ENCODE measurements at regions not wholly inside any gene's neighbourhood (a gene's known extent, or its start where the extent isn't known, plus 50 kb on each side); places are given as distances from the start of the nearest gene placed in this dataset.
A peak's percentile ranks its signal among the peaks of the same experiment; 100 is the strongest.
"Not testable (repeated sequence)": the region's sequence is repeated elsewhere in the genome, so short reads cannot be mapped to it uniquely, and the experiment has no call there.

DNA sequence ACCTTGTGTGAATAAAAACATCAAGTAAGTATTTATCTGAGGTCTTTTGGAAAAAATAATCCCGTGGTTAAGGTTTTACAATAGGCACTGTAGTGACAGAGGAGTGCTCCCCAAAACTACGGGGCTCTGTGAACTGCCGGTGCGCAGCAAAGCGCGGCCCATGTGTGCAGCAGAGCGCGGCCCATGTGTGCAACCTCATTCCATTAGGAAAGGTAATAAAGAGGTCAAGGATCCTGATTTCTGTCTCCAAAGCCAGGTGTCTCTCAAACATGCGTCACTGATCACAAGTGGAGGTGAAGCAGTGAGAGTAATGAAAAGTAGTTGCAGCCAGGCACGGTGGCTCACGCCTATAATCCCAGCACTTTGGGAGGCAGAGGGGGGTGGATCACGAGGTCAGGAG is 58.7 kb downstream of the MRPL57 start:
- Histone ChIP-seq H3K27me3 (ENCODE audit: control insufficient read depth in 3 of 3, insufficient read depth in 3 of 3, low read length in 3 of 3) (peaks cover 0 to 2% (median 2%) of the 10 kb centered on the region in 3 donors), H3K4me1 (ENCODE audit: control insufficient read depth in 3 of 3, insufficient read depth in 2 of 3, low read depth in 1 of 3, low read length in 2 of 3) (no peaks in the 10 kb centered on the region), H3K4me3 (ENCODE audit: low read depth in 1 of 3, low read length in 3 of 3) (no peak overlapping the region), H3K36me3 (ENCODE audit: control insufficient read depth in 3 of 3, insufficient read depth in 2 of 3, low read depth in 1 of 3, low read length in 3 of 3) (no peaks in the 10 kb centered on the region), H3K27ac (ENCODE audit: low read depth in 1 of 3, low read length in 2 of 3) (no peak overlapping the region), H3K9me3 (ENCODE audit: control insufficient read depth in 2 of 2, insufficient read depth in 1 of 2, low read depth in 1 of 2, low read length in 1 of 2) (no peaks in the 10 kb centered on the region)
- 73 to 89% (median 77%) methylated on average over 12 of the region's 12 CpGs for WGBS, 3 donors
- FAIRE-seq: no peak
- no peak for DNase-seq

DNA sequence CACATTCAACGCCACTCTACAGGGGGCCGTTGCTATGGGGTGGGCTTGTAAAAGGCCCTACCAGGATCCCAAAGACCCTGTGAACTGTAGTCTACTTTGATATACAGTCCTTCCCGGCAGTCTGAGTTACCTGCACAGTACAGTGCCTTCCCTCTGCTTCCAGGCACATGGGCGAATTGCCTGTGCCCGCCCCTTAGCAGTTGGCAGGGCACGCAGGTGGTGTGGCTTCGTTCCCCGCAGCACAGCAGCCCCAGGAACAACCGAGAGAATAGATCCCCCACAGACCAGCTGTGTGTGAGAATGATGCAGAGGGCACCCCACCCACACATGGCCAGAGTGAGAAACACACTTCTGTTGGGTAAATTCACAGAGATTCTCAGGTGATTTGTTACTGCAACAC is 60.6 kb downstream of the MRPL57 start:
- no peaks in the 10 kb centered on the region for H3K36me3 ChIP-seq (ENCODE audit: control insufficient read depth in 3 of 3, insufficient read depth in 2 of 3, low read depth in 1 of 3, low read length in 3 of 3)
- H3K4me3 ChIP-seq (ENCODE audit: low read depth in 1 of 3, low read length in 3 of 3): no peak overlapping the region
- no peak for FAIRE-seq
- H3K4me1 ChIP-seq (ENCODE audit: control insufficient read depth in 3 of 3, insufficient read depth in 2 of 3, low read depth in 1 of 3, low read length in 2 of 3): no peaks in the 10 kb centered on the region
- DNase-seq: no peak
- H3K27me3 ChIP-seq (ENCODE audit: control insufficient read depth in 3 of 3, insufficient read depth in 3 of 3, low read length in 3 of 3): peaks cover 0 to 2% (median 2%) of the 10 kb centered on the region in 3 donors
- H3K27ac ChIP-seq (ENCODE audit: low read depth in 1 of 3, low read length in 2 of 3): no peak overlapping the region
- H3K9me3 ChIP-seq (ENCODE audit: control insufficient read depth in 2 of 2, insufficient read depth in 1 of 2, low read depth in 1 of 2, low read length in 1 of 2): no peaks in the 10 kb centered on the region
- WGBS, 3 donors: 66 to 74% (median 69%) methylated on average over 9 of the region's 9 CpGs

DNA sequence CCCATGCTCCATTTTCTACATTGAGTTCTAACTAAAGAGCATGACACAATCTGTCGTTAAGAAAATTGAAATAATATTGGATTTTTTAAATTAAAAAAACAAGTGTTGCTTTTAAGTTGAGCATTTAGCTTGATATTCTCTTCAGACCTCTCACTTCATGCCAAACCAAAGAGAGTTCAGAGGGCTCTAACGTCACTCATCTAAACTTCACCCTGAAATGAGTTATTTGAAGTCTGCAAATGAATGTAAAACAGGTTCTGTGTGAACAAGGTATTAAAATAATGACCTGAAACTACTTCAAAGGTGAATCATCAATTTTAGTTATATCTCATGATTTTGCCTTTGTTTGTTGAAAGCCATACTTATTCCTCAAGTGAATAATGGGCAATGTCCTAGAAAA is 61.8 kb downstream of the MRPL57 start:
- FAIRE-seq (no peak), DNase-seq (no peak)
- no peaks in the 10 kb centered on the region for H3K36me3 ChIP-seq (ENCODE audit: control insufficient read depth in 3 of 3, insufficient read depth in 2 of 3, low read depth in 1 of 3, low read length in 3 of 3)
- H3K4me3 ChIP-seq (ENCODE audit: low read depth in 1 of 3, low read length in 3 of 3): no peak overlapping the region
- WGBS, 3 donors: 34 to 45% (median 36%) methylated on average over 2 of the region's 2 CpGs
- no peaks in the 10 kb centered on the region for H3K9me3 ChIP-seq (ENCODE audit: control insufficient read depth in 2 of 2, insufficient read depth in 1 of 2, low read depth in 1 of 2, low read length in 1 of 2)
- H3K27me3 ChIP-seq (ENCODE audit: control insufficient read depth in 3 of 3, insufficient read depth in 3 of 3, low read length in 3 of 3): peaks cover 0 to 2% (median 2%) of the 10 kb centered on the region in 3 donors
- H3K4me1 ChIP-seq (ENCODE audit: control insufficient read depth in 3 of 3, insufficient read depth in 2 of 3, low read depth in 1 of 3, low read length in 2 of 3): no peaks in the 10 kb centered on the region
- no peak overlapping the region for H3K27ac ChIP-seq (ENCODE audit: low read depth in 1 of 3, low read length in 2 of 3)

DNA sequence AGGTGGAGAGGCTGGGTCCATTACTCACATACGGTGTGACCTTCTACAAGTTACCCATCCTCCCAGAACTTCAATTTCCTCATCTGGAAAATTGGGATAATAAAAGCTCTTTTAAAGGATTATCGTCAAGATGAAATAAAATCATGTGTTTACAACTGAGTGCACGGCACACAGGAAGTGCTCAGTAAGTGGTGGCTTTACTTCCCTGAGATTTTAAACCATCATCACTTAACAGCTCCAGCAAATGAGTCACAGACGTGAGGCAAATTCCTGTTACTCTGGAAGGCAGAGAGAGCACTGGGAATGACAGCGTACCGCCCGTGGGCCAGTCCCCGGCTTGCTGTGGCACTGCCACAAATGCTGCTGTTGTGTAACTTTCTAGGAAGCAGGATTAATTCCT is 64.1 kb downstream of the MRPL57 start:
- WGBS, 3 donors: 41 to 70% (median 56%) methylated on average over 8 of the region's 8 CpGs
- Histone ChIP-seq H3K4me1 (ENCODE audit: control insufficient read depth in 3 of 3, insufficient read depth in 2 of 3, low read depth in 1 of 3, low read length in 2 of 3) (no peaks in the 10 kb centered on the region), H3K9me3 (ENCODE audit: control insufficient read depth in 2 of 2, insufficient read depth in 1 of 2, low read depth in 1 of 2, low read length in 1 of 2) (no peaks in the 10 kb centered on the region), H3K4me3 (ENCODE audit: low read depth in 1 of 3, low read length in 3 of 3) (no peak overlapping the region), H3K27ac (ENCODE audit: low read depth in 1 of 3, low read length in 2 of 3) (no peak overlapping the region), H3K36me3 (ENCODE audit: control insufficient read depth in 3 of 3, insufficient read depth in 2 of 3, low read depth in 1 of 3, low read length in 3 of 3) (no peaks in the 10 kb centered on the region), H3K27me3 (ENCODE audit: control insufficient read depth in 3 of 3, insufficient read depth in 3 of 3, low read length in 3 of 3) (no peaks in the 10 kb centered on the region)
- DNase-seq (no peak), FAIRE-seq (no peak)

DNA sequence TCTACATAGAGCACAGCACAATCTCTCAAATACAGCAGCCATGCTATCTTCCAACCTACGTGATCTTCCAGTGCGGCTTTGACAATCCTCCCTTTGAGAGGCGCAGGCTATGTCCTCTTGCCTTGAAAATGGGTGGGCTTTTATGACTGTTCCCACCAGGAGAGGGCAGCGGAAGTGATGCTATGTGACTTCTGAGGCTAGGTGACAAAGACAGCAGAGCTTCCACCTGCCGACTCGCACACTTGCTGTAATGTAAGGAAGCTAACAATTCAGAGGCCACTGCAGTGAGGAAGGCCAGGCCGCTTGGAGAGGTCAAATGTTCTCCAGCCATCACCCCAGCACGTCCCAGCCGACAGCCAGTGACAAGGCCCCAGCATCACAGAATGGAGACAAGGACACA is 65.8 kb downstream of the MRPL57 start:
- no peak overlapping the region for H3K4me3 ChIP-seq (ENCODE audit: low read depth in 1 of 3, low read length in 3 of 3)
- H3K4me1 ChIP-seq (ENCODE audit: control insufficient read depth in 3 of 3, insufficient read depth in 2 of 3, low read depth in 1 of 3, low read length in 2 of 3): no peaks in the 10 kb centered on the region
- H3K9me3 ChIP-seq (ENCODE audit: control insufficient read depth in 2 of 2, insufficient read depth in 1 of 2, low read depth in 1 of 2, low read length in 1 of 2): no peaks in the 10 kb centered on the region
- no peaks in the 10 kb centered on the region for H3K27me3 ChIP-seq (ENCODE audit: control insufficient read depth in 3 of 3, insufficient read depth in 3 of 3, low read length in 3 of 3)
- H3K27ac ChIP-seq (ENCODE audit: low read depth in 1 of 3, low read length in 2 of 3): no peak overlapping the region
- no peak for FAIRE-seq
- DNase-seq: no peak
- 73 to 84% (median 79%) methylated on average over 9 of the region's 9 CpGs for WGBS, 3 donors
- H3K36me3 ChIP-seq (ENCODE audit: control insufficient read depth in 3 of 3, insufficient read depth in 2 of 3, low read depth in 1 of 3, low read length in 3 of 3): no peaks in the 10 kb centered on the region

DNA sequence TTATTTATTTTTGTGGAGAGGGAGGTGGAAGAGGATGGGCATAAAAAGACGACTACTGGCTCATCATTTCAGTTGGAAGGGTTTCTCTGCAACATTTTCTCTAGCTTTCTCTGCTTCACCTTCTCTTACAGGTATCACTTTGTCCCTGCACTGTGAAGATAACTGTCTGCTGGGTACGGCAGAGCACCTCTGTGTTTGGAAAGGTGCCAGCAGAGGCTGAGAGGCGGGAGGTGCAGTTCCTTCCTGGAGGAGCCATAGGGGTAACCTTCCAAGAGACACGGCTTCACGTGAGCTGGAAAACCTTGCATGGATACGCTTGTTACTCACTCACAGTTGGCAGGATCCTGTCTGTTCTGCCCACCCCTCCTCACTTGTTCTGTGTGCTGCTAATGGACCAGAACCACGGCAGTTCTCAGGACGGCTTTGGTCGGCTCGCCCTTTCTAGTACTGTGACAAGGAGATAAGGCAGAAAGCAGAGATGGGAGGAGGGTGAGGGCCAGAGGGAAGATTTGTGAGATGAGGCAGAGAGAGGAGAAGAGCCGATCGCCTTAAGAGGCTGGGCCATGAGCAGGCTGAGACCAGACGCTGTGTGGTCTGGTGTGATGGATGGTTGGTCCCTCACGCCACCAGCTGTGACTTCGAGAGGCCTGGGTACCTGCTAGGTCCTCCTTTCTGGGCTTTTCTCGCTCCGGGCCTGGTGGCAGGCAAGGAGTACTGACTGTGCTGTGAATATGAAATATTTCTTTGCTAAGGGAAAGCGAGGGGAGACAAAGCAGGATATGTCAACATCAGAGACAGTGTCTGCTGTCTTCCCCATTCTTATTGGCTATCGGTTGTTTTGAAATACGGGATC is 66.8 kb downstream of the MRPL57 start:
- H3K27ac ChIP-seq (ENCODE audit: low read depth in 1 of 3, low read length in 2 of 3): no peak overlapping the region
- H3K27me3 ChIP-seq (ENCODE audit: control insufficient read depth in 3 of 3, insufficient read depth in 3 of 3, low read length in 3 of 3): no peaks in the 10 kb centered on the region
- 41 to 50% (median 47%) methylated on average over 20 of the region's 20 CpGs for WGBS, 3 donors

DNA sequence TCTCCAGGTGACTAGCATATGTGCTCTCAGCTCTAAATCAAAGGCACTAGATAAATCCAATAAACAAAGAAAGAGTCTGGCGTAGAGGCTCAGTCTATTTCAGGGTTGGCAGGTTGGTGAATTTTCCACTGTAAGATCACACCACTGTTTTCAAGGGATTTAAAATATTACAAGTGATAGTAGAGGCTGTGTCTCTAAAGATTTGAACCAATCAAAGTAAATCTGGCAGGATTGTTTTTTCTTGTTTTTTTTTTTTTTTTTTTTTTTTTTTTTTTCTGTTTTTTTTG is 67.4 kb downstream of the MRPL57 start:
- not testable (repeated sequence) for H3K27ac ChIP-seq (ENCODE audit: low read depth in 1 of 3, low read length in 2 of 3); DNase-seq; H3K9me3 ChIP-seq (ENCODE audit: control insufficient read depth in 2 of 2, insufficient read depth in 1 of 2, low read depth in 1 of 2, low read length in 1 of 2); FAIRE-seq; H3K4me3 ChIP-seq (ENCODE audit: low read depth in 1 of 3, low read length in 3 of 3); H3K4me1 ChIP-seq (ENCODE audit: control insufficient read depth in 3 of 3, insufficient read depth in 2 of 3, low read depth in 1 of 3, low read length in 2 of 3); H3K27me3 ChIP-seq (ENCODE audit: control insufficient read depth in 3 of 3, insufficient read depth in 3 of 3, low read length in 3 of 3); H3K36me3 ChIP-seq (ENCODE audit: control insufficient read depth in 3 of 3, insufficient read depth in 2 of 3, low read depth in 1 of 3, low read length in 3 of 3)
- WGBS, 3 donors: 63 to 79% (median 70%) methylated on average over 1 of the region's 1 CpG

More for the DNA sequence above, 66.8 kb downstream of the MRPL57 start:
- DNase-seq (peak in 1 of 2 donors; percentile 23), FAIRE-seq (no peak)
- no peaks in the 10 kb centered on the region for H3K4me1 ChIP-seq (ENCODE audit: control insufficient read depth in 3 of 3, insufficient read depth in 2 of 3, low read depth in 1 of 3, low read length in 2 of 3)
- H3K4me3 ChIP-seq (ENCODE audit: low read depth in 1 of 3, low read length in 3 of 3): no peak overlapping the region
- H3K36me3 ChIP-seq (ENCODE audit: control insufficient read depth in 3 of 3, insufficient read depth in 2 of 3, low read depth in 1 of 3, low read length in 3 of 3): no peaks in the 10 kb centered on the region
- no peaks in the 10 kb centered on the region for H3K9me3 ChIP-seq (ENCODE audit: control insufficient read depth in 2 of 2, insufficient read depth in 1 of 2, low read depth in 1 of 2, low read length in 1 of 2)

DNA sequence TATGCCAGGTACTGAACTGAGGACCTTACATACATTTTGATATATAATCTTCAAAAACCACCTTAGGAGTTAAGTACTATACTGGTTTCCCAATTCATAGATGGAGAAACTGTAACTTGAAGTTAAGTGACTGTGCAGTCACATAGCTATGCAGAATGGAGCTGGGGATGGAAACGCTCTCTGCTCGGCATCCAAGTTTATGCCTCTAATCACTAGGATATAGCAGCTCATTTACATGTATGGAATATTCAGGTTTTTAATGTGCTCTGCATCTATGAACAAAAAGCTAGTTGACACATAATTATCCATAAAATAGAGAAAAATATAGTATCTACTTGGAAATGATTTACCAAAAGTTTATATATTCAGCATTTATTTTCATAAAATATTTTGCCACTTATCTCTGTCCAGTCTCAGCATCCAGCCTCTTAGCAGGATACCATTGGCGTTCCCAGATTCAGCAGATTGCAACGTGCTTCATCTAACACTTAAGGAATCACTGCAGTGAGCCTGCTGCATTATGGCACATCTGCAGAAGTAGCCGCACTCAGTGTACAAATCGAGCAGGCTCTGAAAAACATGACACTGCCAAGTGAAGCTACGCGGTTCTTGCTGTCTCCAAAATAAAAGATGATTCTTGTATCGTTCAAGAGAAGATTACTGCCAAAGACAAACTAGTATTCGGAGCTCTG is 70.4 kb downstream of the MRPL57 start:
- Histone ChIP-seq H3K27me3 (ENCODE audit: control insufficient read depth in 3 of 3, insufficient read depth in 3 of 3, low read length in 3 of 3) (no peaks in the 10 kb centered on the region), H3K27ac (ENCODE audit: low read depth in 1 of 3, low read length in 2 of 3) (no peak overlapping the region), H3K36me3 (ENCODE audit: control insufficient read depth in 3 of 3, insufficient read depth in 2 of 3, low read depth in 1 of 3, low read length in 3 of 3) (no peaks in the 10 kb centered on the region), H3K4me1 (ENCODE audit: control insufficient read depth in 3 of 3, insufficient read depth in 2 of 3, low read depth in 1 of 3, low read length in 2 of 3) (no peaks in the 10 kb centered on the region), H3K4me3 (ENCODE audit: low read depth in 1 of 3, low read length in 3 of 3) (no peak overlapping the region), H3K9me3 (ENCODE audit: control insufficient read depth in 2 of 2, insufficient read depth in 1 of 2, low read depth in 1 of 2, low read length in 1 of 2) (no peaks in the 10 kb centered on the region)
- DNase-seq (no peak), FAIRE-seq (no peak)
- 80 to 87% (median 83%) methylated on average over 10 of the region's 10 CpGs for WGBS, 3 donors

All from small intestine (tissue), 7 donors.